ENCODE measurements at regions not wholly inside any gene's neighbourhood (a gene's known extent, or its start where the extent isn't known, plus 50 kb on each side); places are given as distances from the start of the nearest gene placed in this dataset.

GRCh38 chr19:28067882-28068281, 1145.1 kb downstream of the UQCRFS1 start (continued):
- peak in 1 of 2 experiments; percentile 73; a peak in 2 of 4 replicates for TF ChIP-seq ETV6 (conservative IDR thresholded peaks at IDR 0.05 in 1 of 2, IDR thresholded peaks at IDR 0.05 in 1 of 2; ENCODE audit: borderline replicate concordance in 1 of 2, low read depth in 1 of 2)
- TF ChIP-seq FOXM1 (IDR thresholded peaks at IDR 0.05; ENCODE audit: low read depth, low read length): peak; percentile 50; the same call in 1 of the 2 replicates
- no peak for TF ChIP-seq WRNIP1 (IDR thresholded peaks at IDR 0.05; ENCODE audit: borderline replicate concordance, low read depth, low read length)
- TF ChIP-seq DPF2 (IDR thresholded peaks at IDR 0.05): peak; percentile 52; the same call in 1 of the 2 replicates
- TF ChIP-seq PKNOX1 (IDR thresholded peaks at IDR 0.05): peak; percentile 90
- peak; percentile 45; the same call in 1 of the 2 replicates for TF ChIP-seq ATF2 (IDR thresholded peaks at IDR 0.05; ENCODE audit: low read length)

GRCh38 chr19:28066988-28067387, 1146.0 kb downstream of the UQCRFS1 start:
- Histone ChIP-seq H3K4me2 (ENCODE audit: control insufficient read depth, insufficient read depth) (no peak overlapping the region), H3K9me3 (replicated peaks; ENCODE audit: control insufficient read depth, insufficient read depth, low read length) (peaks cover 3% of the 10 kb centered on the region; the same call in 2 of the 3 replicates), H3K4me3 (no peak overlapping the region), H3K27ac (ENCODE audit: control insufficient read depth, insufficient read depth) (peak overlapping the region; percentile 78), H3K79me2 (ENCODE audit: control insufficient read depth, insufficient read depth, low read length) (no peaks in the 10 kb centered on the region), H3K4me1 (ENCODE audit: control insufficient read depth, insufficient read depth, low read length) (peaks cover 4% of the 10 kb centered on the region), H4K20me1 (ENCODE audit: control insufficient read depth, insufficient read depth) (no peaks in the 10 kb centered on the region), H3K9ac (ENCODE audit: control insufficient read depth, insufficient read depth, low read length) (no peak overlapping the region), H3K27me3 (replicated peaks in 1 of 2; ENCODE audit: control insufficient read depth in 2 of 2, insufficient read depth in 2 of 2, low read length in 1 of 2) (no peaks in the 10 kb centered on the region), H2AFZ (ENCODE audit: control insufficient read depth, low read depth, low read length) (no peak overlapping the region), H3K36me3 (ENCODE audit: control insufficient read depth in 2 of 2, insufficient read depth in 2 of 2, low read length in 1 of 2) (no peaks in the 10 kb centered on the region)
- ChIA-PET POLR2A (no interaction called here), CTCF (interaction anchor here (1.6 to 1.7 kb wide), 2 partner anchors 47 to 55 kb away, joined by 4 to 6 read pairs; no protein-coding TSS in a partner anchor), SMC1A (ENCODE audit: uncharacterized antibody, unreplicated experiment) (interaction anchor here (1.1 to 7.0 kb wide), 2 partner anchors 56 to 62 kb away, joined by 3 to 65 read pairs; no protein-coding TSS in a partner anchor), RAD21 (ENCODE audit: unreplicated experiment) (interaction anchor here (1.2 to 1.5 kb wide), 2 partner anchors 48 to 58 kb away, joined by 3 read pairs; no protein-coding TSS in a partner anchor)
- ATAC-seq: no peak
- DNase-seq (ENCODE audit: low read depth, low spot score): no peak
- WGBS (ENCODE audit: insufficient coverage, insufficient replicate concordance, low lambda C conversion rate, missing lambda C conversion rate): 56% methylated on average over 8 of the region's 8 CpGs
- intact Hi-C loops (cut with micrococcal nuclease; ENCODE audit: unreplicated experiment) (no loop called here), in situ Hi-C loops (cut with MboI) (no loop called here)
- no peak for FAIRE-seq
- BruUV-seq (replicated peaks): no TSS peak
- no peak for TF ChIP-seq MAX (IDR thresholded peaks at IDR 0.05; ENCODE audit: low read depth, low read length)
- no peak for TF ChIP-seq USF2 (IDR thresholded peaks at IDR 0.05; ENCODE audit: borderline replicate concordance, low read depth, low read length)
- no peak for TF ChIP-seq ZSCAN29 (IDR thresholded peaks at IDR 0.05)
- TF ChIP-seq TAF1 (IDR thresholded peaks at IDR 0.05; ENCODE audit: borderline replicate concordance, low read depth, low read length): no peak
- TF ChIP-seq MYC (IDR thresholded peaks at IDR 0.05; ENCODE audit: insufficient read depth, insufficient read length, insufficient replicate concordance, low read length, severe bottlenecking): no peak
- TF ChIP-seq YY1 (IDR thresholded peaks at IDR 0.05; ENCODE audit: low read depth, low read length): no peak
- TF ChIP-seq DPF2 (IDR thresholded peaks at IDR 0.05): no peak
- no peak for TF ChIP-seq E2F8 (IDR thresholded peaks at IDR 0.05; ENCODE audit: low read depth, partially characterized antibody)
- TF ChIP-seq ESRRA (IDR thresholded peaks at IDR 0.05; ENCODE audit: low read length): no peak
- TF ChIP-seq ATF3 (IDR thresholded peaks at IDR 0.05; ENCODE audit: borderline replicate concordance, extremely low read depth, low read depth, low read length): no peak
- no peak for TF ChIP-seq ATF7 (IDR thresholded peaks at IDR 0.05; ENCODE audit: low read depth)
